Activated CD4-positive, CD25-positive, alpha-beta regulatory T cell treated with anti-CD3 and anti-CD28 coated beads, Interleukin-2, amount 50 U/mL, for 24 hours (primary cell): ENCODE measurements at regions not wholly inside any gene's neighbourhood (a gene's known extent, or its start where the extent isn't known, plus 50 kb on each side); places are given as distances from the start of the nearest gene placed in this dataset.
A peak's percentile ranks its signal among the peaks of the same experiment; 100 is the strongest.
"Not testable (repeated sequence)": the region's sequence is repeated elsewhere in the genome, so short reads cannot be mapped to it uniquely, and the experiment has no call there.

Experiments used
- ATAC-seq, 2 donors: fragments of 150-1000 bp; cut with Tn5 transposase; one replicate each; pipeline ENCODE4 v1.10.0; 2021; ENCODE audit warnings: mild to moderate bottlenecking in 1 of 2, moderate library complexity in 1 of 2

- ATAC-seq, result not testable (repeated sequence)
Observed at GRCh38 chr1:147103416-147104155, 68.7 kb downstream of the PRKAB2 start.

DNA sequence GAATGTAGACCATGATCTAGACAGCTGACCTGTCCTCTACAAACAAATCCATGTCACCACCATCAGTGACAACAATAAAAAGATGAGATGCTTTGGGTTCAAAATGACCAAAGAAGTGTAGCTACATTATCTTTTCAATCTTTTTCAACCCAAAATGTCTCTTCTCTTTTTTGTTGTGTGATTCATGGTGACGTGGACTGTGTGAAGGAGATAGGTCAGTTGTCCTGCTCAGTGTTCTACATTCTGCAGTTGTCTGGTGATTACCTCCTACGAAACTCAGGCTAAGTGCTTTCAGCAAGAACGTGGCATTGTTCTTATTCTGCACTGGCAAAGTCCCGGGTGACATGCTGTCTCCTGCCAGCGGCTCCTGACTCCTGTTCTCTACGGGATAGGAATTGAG lies 73.1 kb downstream of the PRKAB2 start:
- ATAC-seq, result no peak

DNA sequence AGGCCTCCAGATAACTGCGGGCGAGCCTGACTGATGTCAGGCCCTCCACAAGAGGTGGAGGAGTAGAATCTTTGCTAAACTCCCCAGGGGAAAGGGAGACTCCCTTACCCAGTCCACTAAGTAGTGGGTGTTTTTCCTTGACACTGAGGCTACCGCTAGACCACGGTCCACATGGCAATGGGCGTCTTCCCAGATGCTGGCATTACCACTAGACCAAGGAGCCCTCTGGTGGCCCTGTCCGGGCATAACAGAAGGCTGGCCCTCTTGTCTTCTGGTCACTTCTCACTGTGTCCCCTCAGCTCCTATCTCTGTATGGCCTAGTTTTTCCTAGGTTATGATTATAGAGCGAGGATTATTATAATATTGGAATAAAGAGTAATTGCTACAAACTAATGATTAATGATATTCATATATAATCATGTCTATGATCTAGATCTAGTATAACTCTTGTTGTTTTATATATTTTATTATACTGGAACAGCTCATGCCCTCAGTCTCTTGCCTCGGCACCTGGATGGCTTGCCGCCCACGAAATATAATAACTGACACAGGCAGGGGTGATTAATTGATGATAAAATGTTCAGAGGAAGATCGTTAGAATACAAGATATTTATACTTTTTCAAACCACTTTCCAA lies 73.8 kb downstream of the PRKAB2 start:
- ATAC-seq, result not testable (repeated sequence)

- no peak for ATAC-seq
Observed at GRCh38 chr1:147095691-147096090, 76.6 kb downstream of the PRKAB2 start.

DNA sequence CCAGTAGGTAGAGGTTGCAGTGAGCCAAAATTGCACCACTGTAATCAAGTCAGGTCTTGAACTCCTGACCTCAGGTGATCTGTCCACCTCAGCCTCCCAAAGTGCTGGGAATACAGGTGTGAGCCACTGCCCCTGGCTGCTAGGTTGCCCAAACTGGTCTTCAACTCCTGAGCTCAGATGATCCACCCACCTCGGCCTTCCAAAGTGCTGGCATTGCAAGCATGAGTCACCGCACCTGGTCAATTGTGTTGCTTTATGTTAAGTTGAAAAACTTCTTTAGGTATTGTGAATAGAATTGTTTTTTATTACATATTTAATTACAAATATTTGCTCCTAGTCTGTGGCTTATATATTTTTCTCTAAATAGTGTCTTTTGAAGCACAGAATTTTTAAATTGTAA lies 80.5 kb downstream of the PRKAB2 start:
- no peak for ATAC-seq

DNA sequence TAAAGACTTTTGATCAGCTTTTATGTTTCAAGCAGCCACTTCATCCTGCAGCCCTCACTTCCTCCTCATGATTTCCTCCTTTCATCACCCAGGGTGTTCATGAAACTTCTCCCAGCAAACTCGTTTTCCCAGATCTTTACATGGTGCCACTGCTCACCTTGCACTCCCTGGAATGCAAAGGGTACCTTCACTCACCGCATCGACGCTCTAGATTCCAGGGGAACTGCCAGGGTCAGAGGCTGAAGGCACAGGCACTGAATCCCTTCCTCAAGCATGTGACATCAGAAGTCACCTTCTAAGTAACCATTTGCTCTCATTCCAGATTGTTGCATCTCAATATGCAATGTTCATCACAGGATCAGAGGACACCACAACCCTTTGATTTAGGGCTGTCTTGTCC lies 82.8 kb downstream of the PRKAB2 start:
- ATAC-seq, result no peak

DNA sequence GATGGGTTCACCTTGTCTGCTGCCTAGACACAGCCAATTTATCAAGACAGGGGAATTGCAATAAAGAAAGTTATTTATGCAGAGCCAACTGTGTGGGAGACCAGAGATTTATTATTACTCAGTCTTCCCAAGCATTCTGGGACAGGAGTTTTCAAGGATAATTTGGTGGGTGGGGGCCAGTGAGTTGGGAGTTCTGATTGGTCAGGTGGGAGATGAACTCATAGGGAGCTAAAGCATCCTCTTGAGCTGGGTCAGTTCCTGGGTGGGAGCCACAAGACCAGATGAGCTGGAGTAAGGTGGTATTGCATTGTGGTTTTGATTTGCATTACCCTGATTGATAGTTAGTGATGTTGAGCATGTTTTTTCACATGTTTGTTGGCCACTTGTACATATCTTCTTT lies 86.1 kb downstream of the PRKAB2 start:
- ATAC-seq, result no peak

DNA sequence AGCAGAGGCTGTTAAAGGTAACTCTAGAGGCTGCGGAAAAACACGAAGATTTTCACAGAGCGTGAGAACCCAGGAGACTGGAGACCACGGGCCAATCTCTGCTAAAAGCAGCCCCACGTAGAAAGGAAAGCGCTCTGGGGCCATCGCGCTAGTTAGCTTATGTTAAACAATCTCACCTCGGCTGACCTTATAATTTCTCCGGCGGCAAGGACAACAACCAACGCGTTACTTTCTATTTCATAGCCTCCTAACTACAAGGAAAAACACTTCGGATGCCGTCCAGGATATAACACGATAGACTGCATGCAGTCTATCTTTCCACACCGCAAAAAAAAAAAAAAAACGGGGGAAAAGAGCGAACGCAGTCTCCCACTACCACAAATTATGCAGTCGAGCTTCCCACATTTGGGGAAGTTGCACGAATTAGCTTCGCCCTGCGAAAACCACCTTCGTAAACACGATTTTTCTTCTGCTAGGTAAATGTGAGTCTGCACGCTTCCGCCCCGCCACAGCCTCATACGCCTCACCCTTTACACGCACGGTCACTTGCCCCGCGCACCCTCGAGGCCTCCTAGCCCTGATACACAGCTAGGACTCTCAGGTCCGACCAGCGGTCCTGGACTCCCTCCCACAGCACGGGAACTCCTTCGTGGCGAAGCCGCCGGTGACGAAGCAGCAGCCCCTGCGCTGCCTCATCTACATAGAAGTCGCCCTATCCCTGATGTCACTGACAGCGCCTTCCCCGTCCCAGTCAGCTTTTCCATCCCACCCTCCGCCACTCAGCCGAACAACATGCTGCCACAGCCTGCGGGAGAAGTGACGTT lies 87.8 kb downstream of the PRKAB2 start:
- peak; percentile 77 to 79 for ATAC-seq

- no peak for ATAC-seq
Observed at GRCh38 chr1:147083919-147084272, 88.4 kb downstream of the PRKAB2 start.

- no peak for ATAC-seq
Observed at GRCh38 chr1:147080671-147081394, 91.4 kb downstream of the PRKAB2 start.

GRCh38 chr1:147080006-147080661 lies 92.1 kb downstream of the PRKAB2 start:
- no peak for ATAC-seq

DNA sequence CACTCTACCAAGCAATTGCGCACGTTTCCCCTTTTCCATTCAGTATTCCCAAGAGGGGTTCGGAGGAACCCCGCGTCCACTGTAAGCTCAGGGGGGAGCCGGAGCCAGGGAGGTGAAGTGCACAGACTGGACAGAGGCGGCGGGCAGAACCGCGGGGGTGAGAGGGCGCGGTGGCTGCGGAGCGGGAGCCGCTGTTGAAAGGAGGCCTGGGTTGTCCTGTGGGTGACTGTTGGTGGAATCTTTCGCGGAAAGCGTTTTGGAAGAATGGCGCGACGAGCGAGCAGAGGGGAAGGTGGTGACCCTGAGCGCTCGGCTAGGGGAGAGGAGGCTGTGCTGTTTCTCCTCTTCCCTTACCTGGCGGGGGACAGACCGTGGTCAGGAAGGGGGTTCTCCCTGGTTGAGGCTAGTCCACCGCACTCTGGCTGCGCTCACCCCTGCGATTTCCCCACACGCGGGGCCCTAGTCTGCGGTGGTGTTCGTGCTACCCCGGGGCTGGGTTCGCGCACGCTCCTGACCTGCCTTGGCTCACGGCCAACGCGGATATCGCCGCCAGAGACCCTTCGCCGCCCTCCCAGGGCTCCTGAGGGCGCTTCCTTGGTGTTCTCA lies 92.8 kb downstream of the PRKAB2 start:
- ATAC-seq, result no peak

GRCh38 chr1:147078606-147079399 lies 93.5 kb downstream of the PRKAB2 start:
- ATAC-seq, result no peak

GRCh38 chr1:147077936-147078605 lies 94.2 kb downstream of the PRKAB2 start:
- no peak for ATAC-seq

GRCh38 chr1:147077523-147077922 lies 94.7 kb downstream of the PRKAB2 start:
- no peak for ATAC-seq

DNA sequence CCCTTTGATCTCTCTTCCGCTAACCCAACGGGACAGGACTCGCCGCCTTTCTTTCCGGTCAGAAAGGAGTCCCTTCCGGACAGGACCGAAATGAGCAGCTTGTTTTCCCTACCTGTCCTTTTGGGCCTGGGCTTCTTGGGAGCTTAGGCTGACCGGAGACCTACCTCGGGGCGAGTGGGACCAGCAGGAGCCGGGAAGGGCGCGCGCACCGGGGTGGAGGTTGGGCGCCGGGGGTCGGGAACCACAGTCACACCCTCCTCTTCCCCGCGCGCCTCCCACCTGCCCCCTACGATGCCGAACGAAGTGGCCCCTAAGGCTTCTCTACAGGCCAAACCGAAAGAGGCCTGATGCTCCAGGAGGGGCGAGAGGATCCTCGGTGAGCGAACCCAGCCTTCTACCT lies 95.2 kb downstream of the PRKAB2 start:
- ATAC-seq, result no peak

- no peak for ATAC-seq
Observed at GRCh38 chr1:147076442-147076841, 95.8 kb downstream of the PRKAB2 start.

- no peak for ATAC-seq
Observed at GRCh38 chr1:147072482-147073432, 99.5 kb downstream of the PRKAB2 start.

DNA sequence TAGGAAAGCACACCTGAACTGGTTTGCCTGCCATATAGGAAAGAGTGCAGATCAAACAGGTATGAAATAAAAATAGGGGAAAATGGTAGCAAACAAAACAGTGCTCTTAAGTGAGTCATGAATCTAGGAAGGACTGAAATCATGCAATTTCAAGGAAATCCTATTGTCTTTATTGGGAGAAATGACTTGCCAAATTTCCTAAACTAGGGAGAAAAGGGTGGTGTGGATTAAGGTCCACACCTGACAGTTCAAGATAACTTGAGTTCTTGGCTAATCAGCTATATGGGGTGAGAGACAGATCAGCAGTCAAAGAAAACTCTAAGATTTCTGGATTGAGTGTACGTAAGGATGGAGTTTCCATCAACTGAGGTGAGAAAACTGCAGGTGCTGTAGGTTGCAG lies 101.1 kb downstream of the PRKAB2 start:
- no peak for ATAC-seq
